IMR-90 (cell line): ENCODE measurements at regions not wholly inside any gene's neighbourhood (a gene's known extent, or its start where the extent isn't known, plus 50 kb on each side); places are given as distances from the start of the nearest gene placed in this dataset.

Experiments
- ATAC-seq: fragments of 200-7000 bp; cut with Tn5 transposase; 2 replicates; pipeline ENCODE4 v1.9.1; 2020; ENCODE audit warnings: low read depth, mild to moderate bottlenecking, moderate library complexity
- BruUV-seq: library from RNA; stranded (reverse); fragments of 400-500 nt; replicated peaks from 2 replicates; lab custom pipeline; 2021; lab: Mats Ljungman, UMichigan
- CTCF ChIA-PET: fragments of 300-600 bp; formaldehyde crosslinking; extraction: SDS; loops from one replicate; lab custom pipeline; 2021; ENCODE audit warnings: antibody characterized with exemption; lab: Yijun Ruan, JAX
- POLR2A ChIA-PET: fragments of 300-600 bp; sonication (Branson Sonifier 250); formaldehyde crosslinking; loops from one replicate; lab custom pipeline; 2022; ENCODE audit warnings: antibody characterized with exemption; ENCODE audit not compliant: unreplicated experiment; lab: Charles Lee
- DNase-seq: peaks from one replicate; pipeline ENCODE4 v3.0.0; 2013
- H2AFZ ChIP-seq: replicated peaks from 2 replicates; pipeline ENCODE3; 2013; ENCODE audit warnings: low read length, mild to moderate bottlenecking; ENCODE audit not compliant: poor library complexity
- H2AK5ac ChIP-seq: 2 replicates; pipeline ENCODE4 v1.6.1; 2013; ENCODE audit warnings: low read depth, low read length, inconsistent platforms
- H2AK9ac ChIP-seq: replicated peaks from 2 replicates; pipeline ENCODE3; 2013; ENCODE audit warnings: mild to moderate bottlenecking, low read depth, low read length, moderate library complexity; ENCODE audit not compliant: poor library complexity
- H2BK120ac ChIP-seq: 2 replicates; pipeline ENCODE4 v1.6.1; 2013; ENCODE audit warnings: low read depth, low read length, inconsistent platforms
- H2BK15ac ChIP-seq: 3 replicates; pipeline ENCODE4 v1.6.1; 2013; ENCODE audit warnings: low read depth, low read length, inconsistent platforms
- H2BK20ac ChIP-seq: 2 replicates; pipeline ENCODE4 v1.6.1; 2013; ENCODE audit warnings: low read depth, mild to moderate bottlenecking, inconsistent platforms, low read length, moderate library complexity
- H2BK5ac ChIP-seq: 2 replicates; pipeline ENCODE4 v1.6.1; 2013; ENCODE audit warnings: mild to moderate bottlenecking, low read depth, low read length, inconsistent platforms; ENCODE audit not compliant: poor library complexity, severe bottlenecking
- H3K14ac ChIP-seq: replicated peaks from 2 replicates; pipeline ENCODE4 v1.6.1; 2013; ENCODE audit warnings: low read depth, low read length, inconsistent platforms
- H3K18ac ChIP-seq: 2 replicates; pipeline ENCODE4 v1.6.1; 2013; ENCODE audit warnings: low read depth, low read length, control low read depth
- H3K23ac ChIP-seq: 2 replicates; pipeline ENCODE4 v1.6.1; 2013; ENCODE audit warnings: low read depth, low read length, inconsistent platforms
- H3K27ac ChIP-seq: 2 replicates; pipeline ENCODE4 v1.5.1; 2013; ENCODE audit warnings: mild to moderate bottlenecking, control low read depth, low read length; ENCODE audit not compliant: insufficient read depth
- H3K27me3 ChIP-seq: 2 replicates; pipeline ENCODE4 v1.6.1; 2013; ENCODE audit warnings: low read length; ENCODE audit not compliant: control insufficient read depth, insufficient read depth
- H3K36me3 ChIP-seq: 2 replicates; pipeline ENCODE4 v1.6.1; 2013; ENCODE audit warnings: low read length, mixed read lengths; ENCODE audit not compliant: control insufficient read depth, insufficient read depth
- H3K4ac ChIP-seq: 2 replicates; pipeline ENCODE4 v1.6.1; 2013; ENCODE audit warnings: low read depth, low read length, inconsistent platforms
- H3K4me1 ChIP-seq: 2 replicates; pipeline ENCODE4 v1.6.1; 2013; ENCODE audit warnings: low read length, mixed read lengths; ENCODE audit not compliant: control insufficient read depth, insufficient read depth
- H3K4me2 ChIP-seq: 2 replicates; pipeline ENCODE4 v1.6.1; 2013; ENCODE audit warnings: low read depth, mild to moderate bottlenecking, control low read depth, low read length, moderate library complexity
- H3K4me3 ChIP-seq: 2 replicates; pipeline ENCODE4 v1.5.1; 2013; ENCODE audit warnings: low read depth, mild to moderate bottlenecking, control low read depth, low read length, moderate library complexity; ENCODE audit not compliant: insufficient read depth
- H3K56ac ChIP-seq: 2 replicates; pipeline ENCODE4 v1.6.1; 2013; ENCODE audit warnings: low read length, inconsistent platforms; ENCODE audit not compliant: insufficient read depth; ENCODE audit errors: extremely low read depth
- H3K79me1 ChIP-seq, 2 experiments: 2 replicates each; pipeline ENCODE4 v1.6.1; 2013; ENCODE audit warnings: low read length in 2 of 2, inconsistent platforms in 1 of 2, low read depth in 1 of 2
- H3K9ac ChIP-seq: 2 replicates; pipeline ENCODE4 v1.6.1; 2013; ENCODE audit warnings: low read depth, low read length, control low read depth
- H3K9me1 ChIP-seq: 2 replicates; pipeline ENCODE4 v1.6.1; 2013; ENCODE audit warnings: low read length, inconsistent platforms; ENCODE audit not compliant: insufficient read depth
- H3K9me3 ChIP-seq: 2 replicates; pipeline ENCODE4 v1.6.1; 2013; ENCODE audit warnings: low read length; ENCODE audit not compliant: control insufficient read depth, insufficient read depth
- H4K20me1 ChIP-seq: 2 replicates; pipeline ENCODE4 v1.6.1; 2013; ENCODE audit warnings: low read length, inconsistent platforms; ENCODE audit not compliant: insufficient read depth
- H4K5ac ChIP-seq: 2 replicates; pipeline ENCODE4 v1.6.1; 2013; ENCODE audit warnings: mild to moderate bottlenecking, low read depth, low read length, control low read depth
- H4K8ac ChIP-seq, 2 experiments: 2 replicates each; pipeline ENCODE4 v1.6.1; 2013; ENCODE audit warnings: low read depth in 2 of 2, low read length in 2 of 2, control low read depth in 1 of 2, inconsistent platforms in 1 of 2
- H4K91ac ChIP-seq: 2 replicates; pipeline ENCODE4 v1.6.1; 2013; ENCODE audit warnings: low read depth, low read length, inconsistent platforms; ENCODE audit not compliant: insufficient read depth
- CHD1 ChIP-seq: IDR thresholded peaks from 2 replicates; pipeline ENCODE4 v1.6.1; 2012; ENCODE audit warnings: low read depth, low read length, improper control_type of control experiment
- CTCF ChIP-seq: conservative IDR thresholded peaks from 2 replicates; pipeline ENCODE4 v1.5.1; 2012; ENCODE audit warnings: mild to moderate bottlenecking, low read depth, low read length, improper control_type of control experiment
- ELK1 ChIP-seq: fragments of 150-350 bp; IDR thresholded peaks from 2 replicates; pipeline ENCODE4 v1.6.1; 2016; ENCODE audit warnings: low read depth, mild to moderate bottlenecking, low read length, moderate library complexity, borderline replicate concordance
- FOS ChIP-seq: fragments of 150-350 bp; IDR thresholded peaks from 2 replicates; pipeline ENCODE4 v1.6.1; 2016; ENCODE audit warnings: low read depth, low read length
- MAFK ChIP-seq: IDR thresholded peaks from 2 replicates; pipeline ENCODE4 v1.6.1; 2012; ENCODE audit warnings: low read depth, low read length, improper control_type of control experiment
- MAZ ChIP-seq: IDR thresholded peaks from 2 replicates; pipeline ENCODE4 v1.6.1; 2012; ENCODE audit warnings: low read depth, mild to moderate bottlenecking, low read length, improper control_type of control experiment, moderate library complexity, borderline replicate concordance
- MXI1 ChIP-seq: IDR thresholded peaks from 2 replicates; pipeline ENCODE4 v1.6.1; 2012; ENCODE audit warnings: low read depth, mild to moderate bottlenecking, low read length, moderate library complexity, borderline replicate concordance
- POLR2A ChIP-seq: IDR thresholded peaks from 2 replicates; pipeline ENCODE4 v1.6.1; 2012; ENCODE audit warnings: mild to moderate bottlenecking, low read depth, low read length
- RCOR1 ChIP-seq: IDR thresholded peaks from 2 replicates; pipeline ENCODE4 v1.6.1; 2012; ENCODE audit warnings: mild to moderate bottlenecking, low read length, improper control_type of control experiment; ENCODE audit not compliant: insufficient replicate concordance
- RFX5 ChIP-seq: IDR thresholded peaks from 2 replicates; pipeline ENCODE4 v1.8.0; 2012; ENCODE audit warnings: low read depth, mild to moderate bottlenecking, low read length, moderate library complexity
- SMC3 ChIP-seq: fragments of 150-350 bp; IDR thresholded peaks from 2 replicates; pipeline ENCODE4 v1.6.1; 2016; ENCODE audit warnings: low read depth, mild to moderate bottlenecking, antibody characterized with exemption, low read length, moderate library complexity
- WGBS, 2 experiments: methylation state at CpG; one replicate each; pipeline versions ENCODE4 v1.1.5 to v1.1.7; 2013; ENCODE audit warnings: missing lambda C conversion rate in 2 of 2; ENCODE audit not compliant: insufficient read length in 1 of 2; ENCODE audit errors: extremely low coverage in 2 of 2; 5-methylcytosine and 5-hydroxymethylcytosine counted together
- dilution Hi-C: fragments of 300-500 bp; cut with HindIII; formaldehyde crosslinking; loops from one replicate; pipeline ENCODE4 v1.14.3; 2018; ENCODE audit warnings: low sequenced_read_pairs; ENCODE audit not compliant: unreplicated experiment
- in situ Hi-C: fragments of 300-500 bp; cut with MboI; formaldehyde crosslinking; loops from 3 replicates; pipeline ENCODE4 v1.14.3; 2019; ENCODE audit warnings: low sequenced_read_pairs, inconsistent platforms, mixed read lengths
- intact Hi-C: fragments of 100-400 bp; cut with micrococcal nuclease; formaldehyde crosslinking; loops from 2 replicates; pipeline ENCODE4 v1.10.0; 2022
- TF ChIP-seq, protein P1 (sequence below): fragments of 150-350 bp; IDR thresholded peaks from 2 replicates; pipeline ENCODE4 v1.6.1; 2017; ENCODE audit warnings: mild to moderate bottlenecking, antibody characterized with exemption, low read length, low read depth

DNA sequence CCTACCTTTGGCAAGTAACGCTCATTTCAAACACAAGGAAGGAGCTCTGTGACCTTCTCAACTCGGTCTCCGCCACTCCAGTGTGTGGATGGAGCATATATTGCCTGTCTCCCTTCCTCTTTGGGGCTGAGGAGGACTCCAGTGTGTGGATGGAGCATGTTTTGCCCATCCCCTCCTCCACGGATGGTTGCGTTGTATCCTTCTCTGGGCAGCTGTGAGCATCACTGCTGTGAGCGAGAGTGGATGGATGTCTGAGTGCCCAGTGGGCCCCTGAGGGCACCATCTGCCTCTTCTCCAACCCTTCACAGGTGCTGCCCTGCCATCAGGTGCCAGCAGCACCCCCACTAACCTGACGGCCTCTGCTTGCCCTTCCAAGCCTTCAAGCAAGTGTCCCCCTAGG is 186.2 kb downstream of the TEX29 start:
- intact Hi-C loops = no loop called here
- Histone ChIP-seq H3K27ac (no peak overlapping the region), H2AFZ (no peak overlapping the region)

More for the DNA sequence above, 186.2 kb downstream of the TEX29 start:
- H2BK120ac ChIP-seq = no peak overlapping the region
- TF ChIP-seq POLR2A (no peak), RCOR1 (no peak), RFX5 (no peak), CHD1 (no peak), FOS (no peak), MAZ (no peak), CTCF (no peak), MXI1 (no peak), ELK1 (no peak), MAFK (no peak), SMC3 (no peak)
- TF ChIP-seq, protein P1, sequence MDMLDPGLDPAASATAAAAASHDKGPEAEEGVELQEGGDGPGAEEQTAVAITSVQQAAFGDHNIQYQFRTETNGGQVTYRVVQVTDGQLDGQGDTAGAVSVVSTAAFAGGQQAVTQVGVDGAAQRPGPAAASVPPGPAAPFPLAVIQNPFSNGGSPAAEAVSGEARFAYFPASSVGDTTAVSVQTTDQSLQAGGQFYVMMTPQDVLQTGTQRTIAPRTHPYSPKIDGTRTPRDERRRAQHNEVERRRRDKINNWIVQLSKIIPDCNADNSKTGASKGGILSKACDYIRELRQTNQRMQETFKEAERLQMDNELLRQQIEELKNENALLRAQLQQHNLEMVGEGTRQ = no peak
- H4K8ac ChIP-seq = no peak overlapping the region
- no peak for DNase-seq
- no peaks in the 10 kb centered on the region for H3K27me3 ChIP-seq
- H3K4me1 ChIP-seq = no peaks in the 10 kb centered on the region
- ChIA-PET CTCF (no interaction called here), POLR2A (no interaction called here)
- dilution Hi-C loops (no loop called here), in situ Hi-C loops (no loop called here)
- no peak for ATAC-seq
- no peak overlapping the region for H3K56ac ChIP-seq
- no peak overlapping the region for H2BK5ac ChIP-seq
- no peaks in the 10 kb centered on the region for H3K9me1 ChIP-seq
- no peaks in the 10 kb centered on the region for H4K20me1 ChIP-seq
- no peaks in the 10 kb centered on the region for H3K36me3 ChIP-seq
- no peak overlapping the region for H2AK5ac ChIP-seq
- no TSS peak for BruUV-seq
- no peak overlapping the region for H3K9ac ChIP-seq
- WGBS, 2 experiments = no CpG with 5 or more reads among the region's 7 CpGs
- H3K18ac ChIP-seq = no peak overlapping the region
- no peak overlapping the region for H3K4ac ChIP-seq
- no peak overlapping the region for H4K91ac ChIP-seq
- H4K5ac ChIP-seq = no peak overlapping the region
- no peak overlapping the region for H3K23ac ChIP-seq
- H2BK20ac ChIP-seq = no peak overlapping the region
- H2AK9ac ChIP-seq = no peak overlapping the region
- peaks cover 45% of the 10 kb centered on the region for H3K9me3 ChIP-seq
- H3K14ac ChIP-seq = no peak overlapping the region
- H3K4me3 ChIP-seq = no peak overlapping the region
- H3K4me2 ChIP-seq = no peak overlapping the region
- no peaks in the 10 kb centered on the region for H3K79me1 ChIP-seq
- no peak overlapping the region for H2BK15ac ChIP-seq
